HG03280 (cell line): ENCODE measurements at regions not wholly inside any gene's neighbourhood (a gene's known extent, or its start where the extent isn't known, plus 50 kb on each side); places are given as distances from the start of the nearest gene placed in this dataset.

Experiments used
- ATAC-seq: cut with Tn5 transposase; IDR thresholded peaks from one replicate; pipeline ENCODE4 v1.9.1; 2021; ENCODE audit warnings: mild to moderate bottlenecking, moderate library complexity; ENCODE audit not compliant: unreplicated experiment

GRCh38 chr7:130926001-130926691 is 192.1 kb upstream of the KLF14 start:
- ATAC-seq, result no peak

- no peak for ATAC-seq
Measured at GRCh38 chr7:130927062-130927461, 193.1 kb upstream of the KLF14 start.

- no peak for ATAC-seq
Measured at GRCh38 chr7:130927564-130927963, 193.6 kb upstream of the KLF14 start.

GRCh38 chr7:130929896-130930659 is 196.1 kb upstream of the KLF14 start:
- ATAC-seq, result no peak

- ATAC-seq, result no peak
Measured at GRCh38 chr7:130930681-130931080, 196.7 kb upstream of the KLF14 start.

- ATAC-seq, result no peak
Measured at GRCh38 chr7:130931423-130931822, 197.4 kb upstream of the KLF14 start.

DNA sequence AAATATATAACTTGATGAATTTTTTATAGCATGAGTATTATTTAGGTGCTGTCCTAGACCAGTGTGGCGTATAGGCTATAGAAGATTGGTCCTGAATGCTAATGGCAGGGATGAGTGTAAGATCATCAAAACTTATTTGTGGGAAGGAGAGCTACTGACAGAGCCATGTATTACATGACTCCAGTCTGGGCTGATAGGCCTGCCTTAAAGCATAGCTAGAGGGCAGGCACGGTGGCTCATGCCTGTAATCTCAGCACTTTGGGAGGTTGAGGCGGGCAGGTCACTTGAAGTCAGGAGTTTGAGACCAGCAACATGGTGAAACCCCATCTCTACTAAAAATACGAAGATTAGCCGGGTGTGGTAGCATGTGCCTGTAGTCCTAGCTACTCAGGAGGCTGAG is 198.1 kb upstream of the KLF14 start:
- no peak for ATAC-seq

GRCh38 chr7:130932667-130933432 is 198.8 kb upstream of the KLF14 start:
- no peak for ATAC-seq

DNA sequence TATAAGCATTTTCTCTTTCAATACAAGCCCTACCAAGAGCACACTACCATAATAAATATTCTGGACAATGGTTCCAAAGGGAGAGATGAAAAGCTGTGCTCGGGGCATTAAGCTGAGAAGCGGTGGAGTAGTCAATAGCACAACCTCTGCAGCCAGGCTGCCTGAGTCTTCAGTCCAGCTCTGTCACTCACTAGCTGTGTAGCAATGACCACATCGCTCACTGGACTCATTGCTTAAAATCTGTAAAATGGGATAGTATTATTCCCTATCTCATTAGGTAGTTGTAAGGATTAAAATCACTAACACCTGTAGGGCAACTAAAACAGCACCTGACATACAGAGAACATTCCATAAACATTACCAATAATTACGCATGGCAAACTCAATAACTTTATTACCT is 199.9 kb upstream of the KLF14 start:
- no peak for ATAC-seq

DNA sequence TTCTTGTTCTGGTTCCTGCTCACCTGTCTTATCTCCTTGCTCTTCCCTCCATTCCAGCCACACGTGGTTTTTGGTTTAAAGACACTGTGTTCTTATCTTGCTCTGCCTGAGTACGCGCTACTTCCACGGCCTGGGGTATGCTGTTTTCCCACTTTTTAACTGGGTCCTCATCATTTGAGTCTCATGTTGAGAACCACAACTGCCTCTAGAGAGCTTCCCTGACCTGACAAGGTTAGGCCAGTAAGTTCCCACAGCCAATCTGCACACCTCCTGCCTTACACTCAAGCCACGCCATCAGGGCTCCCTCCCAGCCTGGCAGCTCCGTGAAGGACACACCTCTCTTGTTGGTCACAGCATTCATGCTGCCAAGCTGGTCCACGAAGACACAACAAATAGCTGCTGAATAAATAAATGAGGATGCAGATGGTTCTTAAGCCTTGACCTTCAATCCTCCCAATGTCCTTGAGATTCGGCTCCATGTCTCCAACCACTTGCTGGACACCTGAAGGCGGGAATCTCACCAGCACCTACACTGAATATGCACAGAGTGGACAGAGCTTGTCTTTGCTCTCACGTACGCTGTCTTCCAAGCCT is 201.7 kb upstream of the KLF14 start:
- ATAC-seq, result no peak

GRCh38 chr7:130936202-130936931 is 202.4 kb upstream of the KLF14 start:
- no peak for ATAC-seq

GRCh38 chr7:130937016-130937415 is 203.0 kb upstream of the KLF14 start:
- ATAC-seq, result no peak

- no peak for ATAC-seq
Measured at GRCh38 chr7:130937830-130938229, 203.8 kb upstream of the KLF14 start.

DNA sequence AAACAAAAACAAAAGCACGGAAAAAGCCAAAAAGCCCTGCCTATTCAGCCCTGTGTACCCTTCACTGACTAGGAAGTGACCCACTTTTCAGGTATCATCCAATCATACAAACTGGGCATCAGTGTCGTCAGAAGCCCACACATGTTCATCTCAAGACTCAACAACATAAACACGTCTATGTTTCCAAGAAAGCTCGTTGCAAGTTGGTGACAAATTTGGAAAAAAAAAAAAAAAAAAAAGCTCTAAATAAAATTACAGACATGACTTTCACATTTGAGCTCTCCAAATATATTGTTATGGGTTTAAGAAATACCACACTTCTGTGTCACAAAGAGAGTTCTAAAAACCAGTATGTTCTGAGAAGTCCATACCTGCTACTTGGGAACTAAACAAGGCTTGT is 204.7 kb upstream of the KLF14 start:
- no peak for ATAC-seq

DNA sequence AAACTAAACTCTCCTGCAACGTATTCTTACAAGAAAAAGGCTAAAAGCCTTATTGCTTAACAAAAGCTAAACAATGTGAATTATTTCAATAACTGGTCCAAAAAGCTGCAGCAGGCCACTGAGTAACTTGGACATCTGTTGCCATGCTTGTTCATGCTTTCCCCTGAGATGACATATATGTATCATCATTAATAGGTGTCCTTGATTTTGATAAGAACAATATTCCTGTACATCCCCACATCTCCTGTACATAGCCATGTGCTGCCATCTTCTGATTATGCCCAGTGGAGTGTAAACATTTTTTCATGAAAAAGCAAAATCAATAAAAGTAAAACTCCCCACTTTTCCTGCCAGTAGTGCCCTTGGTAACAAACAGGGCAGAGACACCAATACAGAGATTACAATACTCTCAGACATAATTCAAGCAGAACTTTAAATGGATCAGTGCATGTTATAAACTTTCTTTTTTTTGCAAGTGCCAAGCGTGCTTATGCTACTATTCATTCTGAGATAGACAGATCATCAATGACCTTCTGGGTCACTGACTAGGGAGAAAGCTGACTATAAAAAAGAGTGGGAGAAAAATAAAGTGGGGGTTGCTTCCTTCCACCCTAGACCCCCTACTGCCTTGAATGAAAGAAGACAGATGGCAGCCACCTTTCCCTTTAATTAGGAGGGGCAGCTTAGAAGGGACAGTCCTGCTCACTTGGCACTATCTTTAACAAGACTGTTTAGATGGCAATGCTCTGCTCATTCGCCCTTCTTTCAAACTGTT is 205.5 kb upstream of the KLF14 start:
- no peak for ATAC-seq

DNA sequence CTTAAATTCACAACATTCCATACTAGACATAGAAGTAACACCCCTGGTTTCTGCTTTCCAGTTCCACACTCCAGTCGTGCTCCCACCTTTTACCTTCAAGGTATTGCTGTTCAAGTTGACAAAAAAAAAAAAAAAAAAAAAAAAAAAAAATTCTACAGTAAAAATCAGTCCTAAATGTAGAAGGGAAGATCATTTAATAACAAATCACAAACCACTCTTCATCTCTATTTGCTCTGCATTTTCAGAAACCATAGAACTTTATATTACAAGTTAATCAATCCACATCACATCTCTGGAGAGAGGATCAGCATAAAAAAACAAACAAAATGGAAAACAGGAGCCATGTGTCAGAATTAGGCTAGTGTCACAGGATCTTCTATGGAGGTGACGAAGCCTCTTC is 206.3 kb upstream of the KLF14 start:
- no peak for ATAC-seq

DNA sequence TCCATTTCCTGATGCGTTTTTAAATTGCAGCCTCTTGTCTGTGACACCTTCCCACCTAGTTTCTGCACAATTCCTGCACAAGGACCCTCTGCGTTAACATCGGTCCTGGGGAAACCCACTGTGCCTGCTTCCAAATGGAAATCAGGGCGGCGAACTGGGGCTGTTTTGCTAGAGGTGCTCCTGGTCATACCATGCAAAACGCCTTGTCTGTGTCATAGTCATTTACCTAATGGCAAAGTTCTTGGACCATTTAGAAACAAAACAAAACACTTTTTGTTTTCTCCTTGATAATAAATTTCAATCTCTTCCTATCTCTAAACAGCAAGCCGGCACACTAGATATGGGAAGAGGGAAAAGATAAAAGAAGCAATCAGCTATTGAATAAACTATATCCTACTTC is 206.9 kb upstream of the KLF14 start:
- ATAC-seq, result no peak

DNA sequence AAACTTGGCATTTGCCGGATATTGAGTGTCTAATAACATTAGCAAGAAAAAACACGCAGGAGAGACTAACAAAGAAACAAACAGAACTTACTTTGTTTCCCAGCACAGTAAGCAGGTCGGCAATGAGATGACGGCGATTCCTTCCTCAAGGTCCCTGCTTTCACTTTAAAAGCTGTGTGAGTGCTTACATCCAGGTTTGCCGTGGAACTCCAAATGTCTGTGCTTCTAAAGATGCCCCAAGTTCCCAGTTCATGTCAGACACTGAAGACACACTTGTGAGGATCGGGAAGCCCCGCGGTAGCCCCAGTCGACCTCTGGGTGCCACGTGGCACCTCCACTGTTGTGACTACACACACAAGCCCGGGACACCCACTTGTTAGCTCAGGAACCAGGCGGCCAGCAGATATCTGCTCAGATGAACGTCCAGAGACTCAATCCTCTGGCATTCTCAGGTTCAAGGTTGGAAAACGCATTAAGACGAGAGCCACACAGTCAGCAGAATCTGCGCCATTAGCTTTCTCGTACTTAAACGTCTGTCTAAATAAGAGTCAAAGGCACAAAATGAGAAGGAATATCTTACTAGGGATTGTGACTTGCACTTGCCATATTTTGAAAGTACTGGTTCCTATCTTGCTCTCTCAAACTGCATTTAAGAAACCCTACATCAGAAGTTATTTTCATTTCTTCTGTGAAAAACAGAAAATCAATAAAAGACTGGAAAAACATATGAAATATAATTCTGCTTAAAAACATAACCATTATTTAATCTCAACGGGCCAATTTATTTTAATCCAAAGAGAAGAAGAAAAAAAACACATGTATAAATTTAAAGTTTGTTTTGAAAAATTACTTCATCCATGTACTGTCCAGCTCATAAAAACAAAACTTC is 207.6 kb upstream of the KLF14 start:
- ATAC-seq, result no peak
